ENCODE measurements at regions not wholly inside any gene's neighbourhood (a gene's known extent, or its start where the extent isn't known, plus 50 kb on each side); places are given as distances from the start of the nearest gene placed in this dataset.
"Not testable (repeated sequence)": the region's sequence is repeated elsewhere in the genome, so short reads cannot be mapped to it uniquely, and the experiment has no call there.

DNA sequence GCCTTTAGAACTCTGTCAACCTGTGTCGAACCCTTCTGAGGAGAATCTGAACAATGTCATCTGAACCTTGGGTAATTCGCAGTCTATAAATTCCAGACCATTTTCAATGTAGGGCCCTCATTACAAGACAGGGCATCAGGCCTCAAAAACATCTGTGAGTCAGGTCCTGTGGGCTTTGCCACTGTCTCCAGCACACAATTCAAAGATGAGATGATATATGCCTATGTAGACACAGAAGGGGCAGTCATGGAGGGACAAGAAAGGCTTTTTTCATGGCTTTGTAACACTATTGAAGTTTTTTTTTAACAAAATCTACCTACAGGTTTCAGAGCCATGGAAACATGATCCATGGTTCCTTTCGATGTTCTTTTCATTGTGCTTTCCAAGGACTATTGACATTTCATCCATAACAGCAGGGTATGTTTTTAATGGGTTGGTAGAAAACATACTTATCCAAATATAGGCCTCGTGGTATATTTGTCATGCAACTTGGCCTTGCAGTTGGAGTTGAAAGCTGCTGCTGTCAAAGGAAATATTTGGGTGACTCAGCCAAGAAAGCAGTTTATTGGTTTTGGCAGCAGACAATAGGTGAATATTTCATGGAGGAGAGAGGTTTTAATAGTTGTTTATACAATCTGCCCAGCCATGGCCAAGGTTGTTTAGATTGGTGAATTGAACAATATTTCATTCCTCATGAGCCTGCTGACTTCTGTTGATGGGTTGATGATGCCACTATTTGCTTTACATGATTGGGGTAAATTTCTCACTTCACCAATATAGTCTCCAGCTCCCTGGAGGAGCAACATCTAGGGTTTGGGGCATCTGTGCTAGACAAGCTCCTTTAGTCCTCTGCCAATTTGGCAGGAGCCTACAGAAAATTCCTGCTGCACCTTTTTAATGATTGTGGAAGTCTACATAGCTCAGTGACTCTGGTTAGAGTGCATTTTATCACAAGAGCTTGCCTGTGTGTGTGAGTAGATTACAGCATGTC, 158.4 kb upstream of the TMEM72 start:
- no peak for DNase-seq

DNA sequence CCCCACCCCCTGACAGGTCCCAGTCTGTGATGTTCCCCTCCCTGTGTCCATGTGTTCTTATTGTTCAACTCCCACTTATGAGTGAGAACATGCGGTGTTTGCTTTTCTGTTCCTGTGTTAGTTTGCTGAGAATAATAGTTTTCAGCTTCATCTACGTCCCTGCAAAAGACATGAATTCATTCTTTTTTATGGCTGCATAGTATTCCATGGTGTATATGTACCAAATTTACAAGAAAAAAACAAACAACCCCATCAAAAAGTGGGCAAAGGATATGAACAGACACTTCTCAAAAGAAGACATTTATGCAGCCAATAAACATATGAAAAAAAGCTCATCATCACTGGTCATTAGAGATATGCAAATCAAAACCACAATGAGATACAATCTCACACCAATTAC, 156.8 kb upstream of the TMEM72 start:
- not testable (repeated sequence) for DNase-seq

DNA sequence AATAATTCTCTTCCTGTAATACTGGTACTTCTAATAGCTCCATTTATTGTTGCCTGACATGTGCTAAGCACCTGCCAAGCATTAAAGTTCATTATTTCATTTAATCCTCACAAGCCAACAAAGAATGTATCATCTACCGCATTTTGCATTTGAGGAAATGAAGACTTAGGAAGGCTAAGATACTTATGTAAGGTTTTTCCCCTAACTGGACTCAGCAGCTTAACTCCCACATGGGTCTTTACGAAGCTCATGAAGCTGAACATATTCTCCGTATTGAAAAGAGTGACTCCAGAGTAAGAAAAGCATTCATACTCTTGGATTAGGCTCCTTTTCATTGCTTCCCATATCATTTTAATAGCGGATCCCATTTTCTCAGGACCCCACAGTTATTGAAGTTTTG, 155.7 kb upstream of the TMEM72 start:
- no peak for DNase-seq

DNA sequence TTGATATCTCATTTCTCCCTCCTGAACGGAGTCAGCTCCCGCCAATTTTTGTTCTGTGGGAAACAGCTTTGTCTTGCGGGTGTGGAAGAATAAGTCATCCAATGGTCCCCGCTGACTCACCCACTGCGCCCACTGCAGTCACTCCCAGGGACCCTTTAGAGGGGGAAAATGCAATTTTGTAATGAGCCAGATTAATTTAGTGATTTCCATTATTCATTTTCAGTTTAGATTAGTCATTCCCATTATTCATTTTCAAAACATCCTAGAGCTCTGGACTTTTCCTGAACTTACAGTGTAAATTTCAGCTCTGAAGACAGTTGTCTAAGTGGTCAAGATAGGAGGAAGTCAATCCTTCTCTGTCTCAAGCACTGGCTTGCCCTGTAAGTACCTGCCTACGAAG, 154.9 kb upstream of the TMEM72 start:
- no peak for DNase-seq

DNA sequence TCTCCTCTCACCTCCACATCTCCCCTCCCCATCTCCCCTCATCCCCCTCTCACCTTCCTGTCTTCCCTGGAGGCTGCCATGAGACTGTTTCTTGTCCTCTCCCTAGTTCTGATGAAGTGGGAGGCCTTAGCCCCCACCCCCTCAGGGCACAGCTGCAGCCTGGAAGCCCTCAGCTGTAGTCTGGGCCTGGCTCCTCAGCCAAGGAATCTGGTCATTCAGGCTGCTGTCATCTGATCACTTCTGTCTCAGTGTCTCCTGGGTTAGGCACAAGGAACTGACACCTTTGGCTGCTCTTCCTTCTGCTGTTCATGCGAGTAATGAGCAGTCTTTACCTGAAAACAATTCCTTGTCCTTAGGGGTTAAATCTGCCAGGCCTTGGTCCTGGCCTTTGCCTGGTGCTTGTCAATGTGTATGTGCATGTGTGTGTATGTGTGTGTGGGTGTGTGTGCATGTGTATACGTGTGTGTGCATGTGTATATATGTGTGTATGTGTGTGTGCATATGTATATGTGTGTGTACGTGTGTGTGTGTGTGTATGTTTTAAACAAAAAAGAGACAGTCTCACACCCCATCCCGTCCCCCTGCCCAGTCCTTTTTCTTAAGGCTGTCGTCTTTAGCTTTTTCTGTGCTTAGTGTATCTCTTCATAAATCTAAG, 153.5 kb upstream of the TMEM72 start:
- no peak for DNase-seq

DNA sequence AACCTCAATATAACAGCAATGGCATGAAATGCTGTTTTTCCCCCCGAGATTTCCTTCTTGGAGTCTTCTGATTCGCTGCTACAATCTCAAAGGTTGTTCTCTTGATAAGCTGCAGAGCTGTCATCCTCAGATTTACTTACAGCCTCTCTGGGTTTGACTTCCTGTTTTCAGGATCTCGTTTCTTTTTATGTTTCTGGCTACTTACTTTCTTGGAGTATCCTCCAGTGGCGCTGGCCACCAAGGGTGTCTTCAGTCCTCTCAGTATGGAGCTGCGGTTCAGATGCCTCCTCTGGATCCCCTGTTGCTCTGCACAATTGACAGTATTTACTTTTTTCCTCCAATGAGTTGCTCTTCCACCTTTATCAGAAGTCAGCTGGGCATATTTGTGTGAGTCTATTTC, 152.0 kb upstream of the TMEM72 start:
- no peak for DNase-seq

DNA sequence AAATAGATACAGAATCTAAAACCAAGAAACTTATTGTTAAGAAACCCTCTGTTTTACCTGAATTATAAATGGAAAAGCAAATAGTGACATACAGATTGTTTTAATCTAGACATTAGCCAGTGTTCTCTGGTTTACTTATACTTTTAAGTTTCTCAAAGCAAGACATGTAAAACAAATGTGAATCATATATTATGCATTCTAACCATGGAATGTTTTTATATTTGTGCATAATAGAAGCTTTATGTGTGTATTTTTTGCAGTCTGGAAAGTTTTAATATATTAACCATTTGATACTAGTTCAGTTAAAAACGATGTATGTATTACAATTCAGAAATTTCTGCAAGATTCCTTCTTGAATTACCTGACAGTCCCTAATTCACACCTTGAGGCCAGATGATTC, 150.6 kb upstream of the TMEM72 start:
- DNase-seq: no peak

DNA sequence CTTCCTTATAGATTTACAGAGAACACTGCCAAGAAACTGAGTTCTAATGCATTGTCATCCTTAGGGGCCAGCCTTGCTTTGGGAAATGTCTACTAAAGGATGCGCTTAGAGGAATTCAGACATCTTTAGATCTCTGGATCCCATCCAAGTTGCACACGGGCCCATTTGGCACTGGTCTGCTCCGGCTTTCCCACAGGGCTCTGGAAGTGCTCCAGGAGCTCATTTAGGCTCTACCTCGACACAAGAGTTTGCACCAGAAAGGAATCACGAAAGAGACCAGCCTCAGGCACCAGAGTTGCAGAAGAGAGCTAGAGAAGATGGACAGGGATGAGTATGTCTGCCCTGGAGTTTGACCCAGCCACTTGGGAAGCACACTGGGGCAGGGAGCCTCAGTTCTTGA, 150.1 kb upstream of the TMEM72 start:
- no peak for DNase-seq

DNA sequence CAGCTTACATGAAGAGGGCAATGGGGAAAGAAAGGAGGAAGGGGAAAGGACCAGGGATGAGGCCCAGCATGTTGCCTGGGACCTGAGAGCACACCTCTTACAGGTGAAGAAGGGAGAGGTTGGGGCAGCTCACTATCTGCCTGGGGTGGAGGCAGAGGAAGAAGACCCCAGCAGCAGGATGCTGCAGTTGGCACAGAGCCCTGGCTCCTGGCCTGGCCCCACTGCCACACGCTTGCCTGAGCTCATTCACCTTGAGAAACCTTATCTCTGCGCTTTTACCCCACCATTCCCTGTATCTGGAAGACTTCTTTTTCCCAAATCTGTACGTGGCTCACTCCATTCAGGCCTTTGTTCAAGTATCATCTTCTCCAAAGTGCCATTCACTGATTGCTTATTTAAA, 147.8 kb upstream of the TMEM72 start:
- no peak for DNase-seq

DNA sequence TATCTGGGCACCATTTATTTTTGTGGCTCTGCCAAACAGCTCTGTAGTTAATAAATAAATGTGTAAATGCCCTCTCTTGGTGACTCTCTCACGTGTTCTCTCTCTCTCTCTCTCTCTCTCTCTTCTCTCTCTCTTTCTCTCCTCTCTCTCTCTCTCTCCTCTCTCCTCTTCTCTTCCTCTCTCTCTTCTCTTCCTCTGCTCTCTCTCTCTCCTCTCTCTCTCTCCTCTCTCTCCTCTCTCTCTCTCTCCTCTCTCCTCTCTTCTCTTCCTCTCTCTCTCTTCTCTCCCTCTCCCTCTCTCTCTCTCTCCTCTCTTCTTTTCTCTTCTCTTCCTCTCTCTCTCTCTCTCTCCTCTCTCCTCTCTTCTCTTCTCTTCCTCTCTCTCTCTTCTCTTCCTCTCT, 145.8 kb upstream of the TMEM72 start:
- DNase-seq: no peak

DNA sequence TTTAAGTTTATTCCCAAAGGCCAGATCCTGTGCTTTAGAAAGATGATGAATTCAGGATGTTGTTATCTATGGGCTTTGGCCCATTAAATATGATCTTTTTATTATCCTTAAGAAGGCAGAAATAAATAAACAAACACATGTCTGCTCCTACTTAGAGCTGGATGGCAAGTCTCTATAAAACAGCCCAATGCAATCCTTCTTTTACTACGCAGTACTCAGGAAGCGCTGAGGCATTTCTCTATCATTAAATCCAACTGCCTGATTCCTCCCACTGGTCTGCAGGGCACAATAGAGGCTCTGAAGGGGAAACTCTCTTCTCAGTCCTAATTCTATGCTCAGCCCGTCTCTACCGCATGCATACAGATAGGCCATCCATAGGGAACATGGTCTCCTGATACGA, 144.5 kb upstream of the TMEM72 start:
- DNase-seq: no peak

DNA sequence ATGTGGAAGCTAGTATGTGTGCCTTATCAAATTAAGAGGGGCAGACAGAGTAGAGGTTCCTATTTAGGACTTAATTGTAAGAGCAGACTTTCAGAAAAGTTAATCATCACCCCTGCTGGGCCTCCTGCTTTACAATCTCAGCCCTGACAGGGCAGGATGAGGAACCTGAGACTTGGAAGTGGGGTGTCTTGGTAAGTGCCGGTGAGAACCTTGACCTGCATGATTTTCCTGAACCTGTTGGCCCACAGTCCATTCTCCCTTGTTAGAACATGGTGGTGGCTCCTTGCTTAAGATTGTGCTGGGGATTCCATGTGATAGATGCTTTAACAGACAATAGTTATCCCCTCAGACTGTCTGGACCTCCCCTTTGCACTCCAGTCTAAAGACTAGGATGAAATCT, 141.7 kb upstream of the TMEM72 start:
- no peak for DNase-seq

DNA sequence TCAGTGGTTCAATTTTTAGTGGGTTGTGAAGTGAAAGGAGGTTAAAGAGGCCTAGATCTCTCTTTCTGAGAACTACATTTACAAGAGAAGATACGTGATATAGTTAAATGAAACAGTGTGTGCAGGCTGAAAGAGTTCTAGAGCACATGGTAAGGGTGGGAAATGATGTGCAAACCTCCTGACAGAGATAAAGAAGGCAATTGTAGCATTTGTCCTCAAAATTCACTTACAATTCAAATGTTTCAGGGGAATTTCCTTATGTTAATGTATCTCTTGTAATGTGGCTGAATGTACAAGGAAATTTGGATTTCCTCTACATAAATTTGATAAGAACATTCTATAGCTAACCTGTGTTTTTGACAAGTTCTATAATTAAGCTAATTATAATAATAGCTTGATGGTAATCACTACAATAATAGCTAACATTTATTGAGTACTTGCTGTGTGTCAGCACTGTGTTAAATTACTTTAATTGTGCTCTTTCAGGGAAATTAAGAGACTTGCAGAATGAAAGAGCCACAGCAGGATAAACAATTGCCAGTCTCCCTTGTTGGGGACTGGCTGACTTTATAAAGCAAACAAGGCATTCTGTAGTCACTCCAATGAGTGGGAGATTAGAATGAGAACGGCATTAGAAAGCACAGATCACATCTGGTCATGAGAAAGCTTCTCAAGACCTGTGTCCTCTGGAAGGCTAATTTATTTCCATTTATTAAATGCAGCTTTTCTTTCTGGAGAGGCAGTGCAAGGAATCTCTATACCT, 139.7 kb upstream of the TMEM72 start:
- no peak for DNase-seq

DNA sequence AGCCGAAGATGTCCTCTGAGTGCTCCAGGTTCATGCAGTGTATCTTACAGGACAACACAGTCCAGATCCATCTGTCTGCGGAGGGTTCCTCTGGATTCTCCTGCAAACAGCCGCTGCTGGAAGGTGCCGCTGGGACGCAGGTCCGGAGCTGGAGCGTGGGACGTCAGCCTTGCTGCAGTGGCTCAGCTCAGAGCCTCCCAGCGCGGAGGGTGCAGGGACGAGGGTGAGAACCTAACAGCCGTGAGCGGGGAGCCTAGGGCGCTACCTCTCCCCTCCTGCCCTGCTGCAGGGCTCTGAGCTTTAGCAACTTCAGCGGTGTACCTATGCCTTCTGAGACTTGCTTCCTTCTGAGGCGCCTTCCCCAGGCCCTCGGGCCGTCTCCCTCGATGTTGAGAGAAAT, 137.6 kb upstream of the TMEM72 start:
- DNase-seq: no peak

DNA sequence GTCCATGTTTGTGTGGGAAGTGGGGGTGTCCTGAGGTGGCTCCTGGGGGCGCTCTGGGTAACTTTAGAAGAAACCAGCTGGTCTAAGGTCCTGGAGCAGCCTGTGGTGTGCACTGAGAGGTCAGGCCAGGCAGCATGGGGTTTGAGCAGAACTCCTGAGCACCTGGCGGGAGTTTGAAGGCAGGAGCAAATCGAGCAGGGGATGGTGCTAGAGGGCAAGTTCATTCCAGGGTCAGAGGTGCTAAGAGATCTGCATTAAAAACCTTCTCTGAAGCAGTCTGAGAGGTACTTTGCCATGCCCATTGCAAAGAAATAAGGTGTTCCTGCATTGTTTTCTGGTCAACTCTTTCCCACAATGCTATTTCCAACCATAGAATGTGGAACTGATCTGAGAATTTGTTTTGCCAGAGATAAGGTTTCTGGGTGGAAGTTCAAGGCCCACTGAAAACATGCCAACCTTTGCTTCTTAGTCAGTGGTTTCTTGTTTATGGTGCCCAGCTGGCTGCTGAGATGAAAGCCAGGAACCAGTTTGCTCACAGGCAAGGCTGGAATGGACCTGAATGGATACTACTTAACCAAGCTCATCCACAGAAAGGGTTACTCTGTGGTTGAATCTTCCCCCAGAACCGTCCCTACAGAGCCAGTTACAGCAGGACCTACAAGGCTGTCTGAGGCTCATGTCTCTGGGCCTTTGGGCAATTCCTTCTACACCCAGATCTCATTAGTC, 136.3 kb upstream of the TMEM72 start:
- DNase-seq: no peak

DNA sequence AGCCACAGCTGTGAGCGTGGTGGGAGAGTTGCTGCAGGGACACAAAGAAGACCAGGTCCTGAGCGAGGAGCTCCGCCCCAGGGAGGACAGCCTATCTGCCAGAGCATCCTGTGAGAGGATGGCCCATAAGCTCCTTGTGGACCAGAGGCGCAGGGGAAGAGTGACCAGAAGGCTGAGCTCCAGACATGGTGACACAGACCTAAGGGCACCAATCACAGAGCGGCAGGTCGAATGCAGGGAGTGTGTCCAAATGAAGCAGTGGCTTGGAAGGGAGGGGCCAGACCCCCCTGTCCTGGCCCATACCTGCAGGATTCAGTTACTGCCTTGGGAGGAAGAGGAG, 135.8 kb upstream of the TMEM72 start:
- DNase-seq: no peak

DNA sequence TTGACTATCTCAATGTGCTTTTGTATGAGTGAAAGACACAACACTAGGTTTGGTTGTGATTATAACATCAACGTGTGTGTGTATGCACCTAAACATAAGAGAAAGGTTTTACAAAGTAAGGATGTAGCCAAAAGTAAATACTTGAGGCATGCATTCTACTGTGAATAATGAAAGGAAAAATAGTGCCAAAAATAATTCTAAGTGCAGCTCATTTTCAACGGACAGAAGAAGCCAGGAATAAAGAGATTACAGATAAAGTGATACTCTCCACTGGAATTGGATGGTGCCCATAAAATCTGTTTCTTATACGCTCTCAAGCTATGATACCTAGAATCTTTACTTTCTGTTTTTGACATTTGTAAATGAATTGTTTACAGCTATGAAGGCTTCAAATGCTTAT, 135.0 kb upstream of the TMEM72 start:
- DNase-seq: no peak

DNA sequence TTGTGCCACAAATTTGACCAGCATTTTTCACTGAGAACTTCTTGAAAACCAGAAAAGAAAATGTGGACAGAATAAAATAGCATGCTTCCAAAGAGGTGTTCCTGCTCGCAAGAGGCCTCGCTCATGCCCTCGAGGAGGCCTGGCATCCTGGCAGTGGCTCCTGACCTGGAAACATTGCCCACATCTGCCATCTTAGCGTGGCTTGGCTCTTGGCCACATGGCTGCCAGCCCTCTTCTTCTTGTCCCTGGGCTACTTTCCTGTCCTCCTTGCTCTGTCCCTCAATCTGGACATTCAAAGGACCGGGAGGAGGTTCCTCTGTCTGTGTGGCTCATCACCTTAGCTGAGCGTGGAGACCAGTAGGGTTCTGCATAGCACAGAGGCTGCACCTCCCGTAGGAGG, 131.6 kb upstream of the TMEM72 start:
- no peak for DNase-seq

DNA sequence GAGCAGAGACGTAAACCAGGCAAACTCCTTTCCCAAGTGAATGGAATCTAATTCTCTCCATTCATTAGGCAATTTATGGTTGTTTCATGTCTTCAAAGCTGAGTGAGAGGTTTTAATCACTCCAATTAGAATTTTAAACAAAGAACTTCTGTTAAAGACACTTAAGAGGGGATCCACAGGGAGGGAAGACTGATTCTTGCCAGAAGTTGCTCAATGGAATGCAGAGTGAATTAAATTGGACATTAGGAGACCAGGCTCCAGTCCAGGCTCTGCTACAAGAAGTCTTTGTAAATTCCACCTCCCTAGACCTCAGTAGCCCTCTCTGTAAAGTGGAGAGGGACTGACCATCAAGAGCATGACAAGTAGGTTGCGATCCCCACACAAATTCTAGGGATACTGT, 130.7 kb upstream of the TMEM72 start:
- no peak for DNase-seq

DNA sequence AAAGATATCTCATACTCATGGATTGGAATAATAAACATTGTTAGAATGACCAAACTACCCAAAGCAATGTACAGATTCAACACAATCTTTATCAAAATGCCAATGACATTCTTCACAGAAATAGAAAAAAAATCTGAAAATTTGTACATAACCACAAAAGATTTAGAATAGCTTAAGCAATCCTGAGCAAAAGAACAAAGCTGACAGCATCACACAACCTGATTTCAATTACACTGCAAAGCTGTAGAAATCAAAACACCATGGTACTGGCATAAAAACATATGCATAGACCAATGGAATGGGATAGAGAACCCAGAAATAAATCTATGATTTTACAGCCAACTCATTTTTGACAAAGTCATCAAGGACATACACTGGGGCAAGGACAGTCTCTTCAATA, 130.0 kb upstream of the TMEM72 start:
- no peak for DNase-seq

DNA sequence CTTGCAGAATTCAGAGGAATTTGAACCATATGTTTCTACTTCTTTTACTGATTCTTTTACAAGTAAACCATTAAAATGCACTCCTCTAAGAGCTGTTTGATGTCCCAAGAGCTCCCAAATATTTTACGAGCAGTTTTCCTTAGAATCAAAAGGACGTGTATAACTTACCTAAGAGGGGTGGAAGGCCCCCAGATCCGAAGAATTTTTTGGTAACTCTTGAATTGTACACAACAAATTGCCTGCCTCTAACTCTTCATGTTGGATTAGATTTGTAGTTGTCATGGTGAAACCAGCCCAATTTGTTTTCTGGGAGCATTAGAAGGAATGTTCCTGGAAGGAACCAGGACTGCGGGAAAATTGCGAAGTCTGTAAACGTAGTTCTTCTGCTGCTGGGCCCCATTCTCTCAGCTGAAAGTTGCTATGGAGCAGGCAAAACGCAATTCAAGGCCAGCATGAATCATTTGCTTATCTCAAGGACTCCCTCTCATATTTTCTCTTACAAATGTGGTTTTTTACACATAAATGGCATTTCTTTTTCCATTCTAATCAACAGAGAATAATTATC, 124.8 kb upstream of the TMEM72 start:
- no peak for DNase-seq

DNA sequence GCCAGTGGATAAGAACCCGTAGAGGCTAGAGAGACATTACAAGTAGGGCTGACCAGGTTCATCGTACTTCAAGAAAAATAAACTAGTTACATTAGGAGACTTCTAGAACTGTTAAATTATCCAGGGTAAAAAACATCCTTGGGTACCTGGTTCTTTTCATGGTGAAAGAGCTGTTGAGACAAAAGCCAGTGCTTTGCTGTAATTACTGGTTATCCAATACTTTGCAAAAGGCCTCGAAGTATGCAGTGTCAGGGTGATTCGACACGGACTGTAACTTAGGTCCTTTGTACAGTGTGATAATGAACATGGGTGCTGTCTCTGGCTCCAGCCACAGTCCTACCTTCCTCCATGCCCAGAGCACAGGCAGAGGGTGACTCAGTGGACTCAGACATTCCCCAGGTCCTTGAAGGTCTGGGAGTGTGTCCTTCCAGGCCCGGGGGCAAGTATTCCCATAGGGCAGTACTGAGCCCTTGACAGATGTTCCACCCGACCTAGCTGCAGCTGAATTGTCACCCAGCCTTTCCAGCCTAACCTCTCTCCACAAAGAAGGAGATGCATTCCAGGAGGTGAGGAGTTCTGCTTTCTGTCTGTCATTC, 123.6 kb upstream of the TMEM72 start:
- no peak for DNase-seq

Measured in activated naive CD4-positive, alpha-beta T cell (primary cell).